Stimulated activated CD8-positive, alpha-beta memory T cell treated with anti-CD3 and anti-CD28 coated beads, Interleukin-12 subunit alpha, Interleukin-12 subunit beta, amount 100 ng/mL, for 1 hour (primary cell): ENCODE measurements at regions not wholly inside any gene's neighbourhood (a gene's known extent, or its start where the extent isn't known, plus 50 kb on each side); places are given as distances from the start of the nearest gene placed in this dataset.
"Not testable (repeated sequence)": the region's sequence is repeated elsewhere in the genome, so short reads cannot be mapped to it uniquely, and the experiment has no call there.

Experiments
- DNase-seq: peaks from one replicate; pipeline ENCODE4 v3.0.0-alpha.2; 2020; ENCODE audit warnings: low read depth

- DNase-seq = no peak
These were observed 252.0 kb downstream of the NR2F2 start for GRCh38 chr15:96582473-96582872.

GRCh38 chr15:96583671-96584070, 253.2 kb downstream of the NR2F2 start:
- DNase-seq = no peak

GRCh38 chr15:96585484-96586386, 255.2 kb downstream of the NR2F2 start:
- no peak for DNase-seq

- no peak for DNase-seq
These were observed 256.4 kb downstream of the NR2F2 start for GRCh38 chr15:96586901-96587300.

GRCh38 chr15:96589864-96590263, 259.4 kb downstream of the NR2F2 start:
- DNase-seq = no peak

GRCh38 chr15:96593735-96594134, 263.2 kb downstream of the NR2F2 start:
- no peak for DNase-seq

GRCh38 chr15:96595951-96596350, 265.5 kb downstream of the NR2F2 start:
- no peak for DNase-seq

GRCh38 chr15:96598514-96598913, 268.0 kb downstream of the NR2F2 start:
- no peak for DNase-seq

- DNase-seq = no peak
These were observed 268.8 kb downstream of the NR2F2 start for GRCh38 chr15:96599268-96599667.

- DNase-seq = no peak
These were observed 269.9 kb downstream of the NR2F2 start for GRCh38 chr15:96600350-96600749.

- DNase-seq = no peak
These were observed 276.1 kb downstream of the NR2F2 start for GRCh38 chr15:96606617-96607016.

GRCh38 chr15:96610757-96611156, 280.3 kb downstream of the NR2F2 start:
- no peak for DNase-seq

GRCh38 chr15:96612917-96613316, 282.4 kb downstream of the NR2F2 start:
- no peak for DNase-seq

- no peak for DNase-seq
These were observed 288.7 kb downstream of the NR2F2 start for GRCh38 chr15:96619174-96619573.

GRCh38 chr15:96622714-96623113, 292.2 kb downstream of the NR2F2 start:
- no peak for DNase-seq

GRCh38 chr15:96625256-96625655, 294.8 kb downstream of the NR2F2 start:
- DNase-seq = no peak

GRCh38 chr15:96627031-96627568, 296.6 kb downstream of the NR2F2 start:
- DNase-seq = no peak

- no peak for DNase-seq
These were observed 299.0 kb downstream of the NR2F2 start for GRCh38 chr15:96629511-96629910.

- no peak for DNase-seq
These were observed 308.3 kb downstream of the NR2F2 start for GRCh38 chr15:96638793-96639192.

- DNase-seq = no peak
These were observed 315.3 kb downstream of the NR2F2 start for GRCh38 chr15:96645796-96646195.

GRCh38 chr15:96648866-96649265, 318.4 kb downstream of the NR2F2 start:
- no peak for DNase-seq

GRCh38 chr15:96657096-96657495, 326.6 kb downstream of the NR2F2 start:
- DNase-seq = no peak

GRCh38 chr15:96666979-96667378, 336.5 kb downstream of the NR2F2 start:
- DNase-seq = not testable (repeated sequence)

GRCh38 chr15:96670389-96670788, 339.9 kb downstream of the NR2F2 start:
- DNase-seq = no peak
